Chondrocyte (in vitro differentiated cells): ENCODE measurements at regions not wholly inside any gene's neighbourhood (a gene's known extent, or its start where the extent isn't known, plus 50 kb on each side); places are given as distances from the start of the nearest gene placed in this dataset.

Source experiments
- DNase-seq: peaks from one replicate; pipeline ENCODE4 v3.0.0; 2021; ENCODE audit warnings: mixed read lengths, low spot score
- H3K27ac Mint-ChIP-seq: one replicate; pipeline ENCODE4 v1.8.0; 2021; ENCODE audit warnings: mild to moderate bottlenecking, moderate library complexity, mixed read lengths; ENCODE audit not compliant: unreplicated experiment
- H3K27me3 Mint-ChIP-seq: 2 replicates; pipeline ENCODE4 v1.8.0; 2021; ENCODE audit warnings: low read depth, mixed read lengths
- H3K36me3 Mint-ChIP-seq: 2 replicates; pipeline ENCODE4 v1.8.0; 2021; ENCODE audit warnings: low read depth, mixed read lengths
- H3K4me1 Mint-ChIP-seq: 2 replicates; pipeline ENCODE4 v1.8.0; 2021; ENCODE audit warnings: low read depth, mild to moderate bottlenecking, mixed read lengths
- H3K4me3 Mint-ChIP-seq: one replicate; pipeline ENCODE4 v1.8.0; 2021; ENCODE audit warnings: mild to moderate bottlenecking, moderate library complexity, mixed read lengths; ENCODE audit not compliant: unreplicated experiment
- H3K9me3 Mint-ChIP-seq: 2 replicates; pipeline ENCODE4 v1.8.0; 2021; ENCODE audit warnings: low read depth, mixed read lengths
- CTCF ChIP-seq: fragments of 200-600 bp; sonication (generic); IDR thresholded peaks from 2 replicates; pipeline ENCODE4 v1.5.0; 2021; ENCODE audit warnings: antibody characterized with exemption, mild to moderate bottlenecking, moderate library complexity

- Mint-ChIP-seq H3K27me3 (no peaks in the 10 kb centered on the region), H3K36me3 (no peaks in the 10 kb centered on the region), H3K27ac (no peak overlapping the region), H3K9me3 (peaks cover 8% of the 10 kb centered on the region), H3K4me3 (no peak overlapping the region), H3K4me1 (no peaks in the 10 kb centered on the region)
- no peak for DNase-seq
- TF ChIP-seq CTCF, result no peak
Observed at GRCh38 chr17:54527941-54528340, 372.7 kb upstream of the TOM1L1 start.

- Mint-ChIP-seq H3K27ac (no peak overlapping the region), H3K4me3 (no peak overlapping the region), H3K9me3 (peaks cover 8% of the 10 kb centered on the region), H3K27me3 (no peaks in the 10 kb centered on the region), H3K4me1 (no peaks in the 10 kb centered on the region), H3K36me3 (no peaks in the 10 kb centered on the region)
- DNase-seq, result no peak
- TF ChIP-seq CTCF, result no peak
Observed at GRCh38 chr17:54530398-54530797, 370.3 kb upstream of the TOM1L1 start.

- Mint-ChIP-seq H3K36me3 (no peaks in the 10 kb centered on the region), H3K4me3 (no peak overlapping the region), H3K4me1 (no peaks in the 10 kb centered on the region), H3K27ac (no peak overlapping the region), H3K27me3 (no peaks in the 10 kb centered on the region), H3K9me3 (peaks cover 17% of the 10 kb centered on the region)
- no peak for TF ChIP-seq CTCF
- no peak for DNase-seq
Observed at GRCh38 chr17:54536306-54536705, 364.3 kb upstream of the TOM1L1 start.

- Mint-ChIP-seq H3K4me1 (no peaks in the 10 kb centered on the region), H3K36me3 (no peaks in the 10 kb centered on the region), H3K27ac (no peak overlapping the region), H3K27me3 (no peaks in the 10 kb centered on the region), H3K9me3 (peaks cover 27% of the 10 kb centered on the region), H3K4me3 (no peak overlapping the region)
- no peak for DNase-seq
- TF ChIP-seq CTCF, result no peak
Observed at GRCh38 chr17:54537656-54538055, 363.0 kb upstream of the TOM1L1 start.

- no peak for TF ChIP-seq CTCF
- Mint-ChIP-seq H3K4me3 (no peak overlapping the region), H3K27ac (no peak overlapping the region), H3K4me1 (no peaks in the 10 kb centered on the region), H3K36me3 (no peaks in the 10 kb centered on the region), H3K27me3 (no peaks in the 10 kb centered on the region), H3K9me3 (peaks cover 29% of the 10 kb centered on the region)
- no peak for DNase-seq
Observed at GRCh38 chr17:54544249-54544648, 356.4 kb upstream of the TOM1L1 start.
